ENCODE measurements at regions not wholly inside any gene's neighbourhood (a gene's known extent, or its start where the extent isn't known, plus 50 kb on each side); places are given as distances from the start of the nearest gene placed in this dataset.
A peak's percentile ranks its signal among the peaks of the same experiment; 100 is the strongest.

GRCh38 chr1:36733748-36734147 lies 251.0 kb upstream of the CSF3R start:
- Mint-ChIP-seq H3K27ac (no peak overlapping the region), H3K9me3 (no peaks in the 10 kb centered on the region), H3K4me1 (no peaks in the 10 kb centered on the region), H3K36me3 (no peaks in the 10 kb centered on the region), H3K27me3 (ENCODE audit: low read depth) (peaks cover 80% of the 10 kb centered on the region), H3K4me3 (no peak overlapping the region)
- TF ChIP-seq CTCF (IDR thresholded peaks at IDR 0.05; ENCODE audit: unreplicated experiment): no peak
- DNase-seq (ENCODE audit: low spot score in 2 of 2, unreplicated experiment in 2 of 2): peak in 1 of 2 experiments; percentile 9

DNA sequence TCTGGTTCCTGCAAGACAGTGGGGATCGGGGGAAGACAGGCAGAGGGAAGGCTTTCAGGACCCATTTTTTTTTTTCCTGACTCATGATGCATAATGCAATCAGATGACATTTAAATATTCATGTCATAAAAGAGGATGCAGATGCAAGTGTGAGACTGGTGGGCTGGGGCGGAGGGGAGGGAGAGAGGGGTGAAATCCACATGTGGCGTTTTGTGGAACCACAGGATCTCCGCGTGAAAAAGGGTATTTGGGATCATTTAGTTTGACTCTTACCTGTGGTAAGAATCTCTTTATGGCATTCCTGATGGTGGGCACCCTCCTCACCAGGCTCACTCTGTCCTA lies 249.3 kb upstream of the CSF3R start:
- H3K27me3 Mint-ChIP-seq (ENCODE audit: low read depth): peaks cover 71% of the 10 kb centered on the region
- no peak for TF ChIP-seq CTCF (IDR thresholded peaks at IDR 0.05; ENCODE audit: unreplicated experiment)
- no peaks in the 10 kb centered on the region for H3K4me1 Mint-ChIP-seq
- no peak overlapping the region for H3K27ac Mint-ChIP-seq
- DNase-seq (ENCODE audit: low spot score in 2 of 2, unreplicated experiment in 2 of 2): no peak
- H3K4me3 Mint-ChIP-seq: no peak overlapping the region
- no peaks in the 10 kb centered on the region for H3K9me3 Mint-ChIP-seq
- no peaks in the 10 kb centered on the region for H3K36me3 Mint-ChIP-seq

- Mint-ChIP-seq H3K27ac (no peak overlapping the region), H3K4me3 (no peak overlapping the region), H3K4me1 (no peaks in the 10 kb centered on the region), H3K36me3 (no peaks in the 10 kb centered on the region), H3K27me3 (ENCODE audit: low read depth) (peaks cover 65% of the 10 kb centered on the region), H3K9me3 (no peaks in the 10 kb centered on the region)
- no peak for TF ChIP-seq CTCF (IDR thresholded peaks at IDR 0.05; ENCODE audit: unreplicated experiment)
- peak in 1 of 2 experiments; percentile 32 for DNase-seq (ENCODE audit: low spot score in 2 of 2, unreplicated experiment in 2 of 2)
These were observed 248.7 kb upstream of the CSF3R start for GRCh38 chr1:36731226-36732014.

- DNase-seq (ENCODE audit: low spot score in 2 of 2, unreplicated experiment in 2 of 2): peak in 1 of 2 experiments; percentile 25
- TF ChIP-seq CTCF (IDR thresholded peaks at IDR 0.05; ENCODE audit: unreplicated experiment): no peak
- Mint-ChIP-seq H3K36me3 (no peaks in the 10 kb centered on the region), H3K9me3 (no peaks in the 10 kb centered on the region), H3K4me3 (no peak overlapping the region), H3K27ac (no peak overlapping the region), H3K4me1 (no peaks in the 10 kb centered on the region), H3K27me3 (ENCODE audit: low read depth) (peaks cover 58% of the 10 kb centered on the region)
These were observed 247.9 kb upstream of the CSF3R start for GRCh38 chr1:36730599-36730998.

DNA sequence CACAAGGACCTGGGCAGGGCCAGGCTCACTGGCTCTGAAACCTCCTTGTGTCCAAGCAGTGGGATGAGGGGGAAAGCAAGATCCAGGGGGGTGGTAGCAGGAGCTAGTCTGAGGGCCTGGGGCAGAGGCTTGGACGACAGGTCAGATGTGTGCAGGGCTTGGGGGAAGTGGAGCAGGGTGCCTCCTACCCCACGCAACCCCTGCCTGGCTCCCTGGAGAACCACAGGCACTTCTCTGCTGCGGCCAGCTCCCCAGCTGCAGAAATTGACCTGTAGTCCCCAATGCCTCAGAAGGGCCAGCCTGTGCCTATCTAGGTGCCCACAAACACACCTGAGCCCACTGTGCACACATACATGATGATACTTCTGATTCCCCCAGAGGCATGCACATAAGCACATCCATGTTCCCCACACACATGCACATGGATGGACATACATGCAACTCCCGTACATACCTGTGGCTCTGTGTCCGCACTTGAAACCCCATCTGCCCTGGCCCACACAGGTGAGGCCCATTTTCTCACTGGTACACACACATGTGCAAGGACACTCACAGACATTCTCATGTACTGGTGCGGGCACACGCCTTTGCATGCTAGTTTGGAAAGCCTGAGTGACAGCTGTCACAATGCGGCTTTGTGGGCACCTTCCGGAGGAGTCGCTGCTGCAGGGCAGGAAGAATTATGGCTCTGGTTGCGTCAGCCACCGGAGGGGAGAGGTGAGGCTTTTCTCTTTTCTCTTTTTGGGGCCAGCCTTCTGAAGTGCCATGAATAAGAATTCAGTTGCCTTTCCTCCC lies 247.2 kb upstream of the CSF3R start:
- Mint-ChIP-seq H3K27ac (no peak overlapping the region), H3K27me3 (ENCODE audit: low read depth) (peaks cover 58% of the 10 kb centered on the region)

More for the DNA sequence above, 247.2 kb upstream of the CSF3R start:
- Mint-ChIP-seq H3K4me1 (no peaks in the 10 kb centered on the region), H3K9me3 (no peaks in the 10 kb centered on the region), H3K4me3 (no peak overlapping the region), H3K36me3 (no peaks in the 10 kb centered on the region)
- DNase-seq (ENCODE audit: low spot score in 2 of 2, unreplicated experiment in 2 of 2): peak in 1 of 2 experiments; percentile 24
- TF ChIP-seq CTCF (IDR thresholded peaks at IDR 0.05; ENCODE audit: unreplicated experiment): no peak
